ENCODE measurements at regions not wholly inside any gene's neighbourhood (a gene's known extent, or its start where the extent isn't known, plus 50 kb on each side); places are given as distances from the start of the nearest gene placed in this dataset.

GRCh38 chr2:16035747-16036745, 95.7 kb downstream of the MYCN start:
- no peak for TF ChIP-seq CTCF (conservative IDR thresholded peaks at IDR 0.05)
- no peak overlapping the region for H3K4me3 Mint-ChIP-seq
- no peak overlapping the region for H3K27ac Mint-ChIP-seq
- Histone ChIP-seq H3K14ac (ENCODE audit: insufficient read depth, low read length) (no peak overlapping the region), H2AK5ac (ENCODE audit: insufficient read length, low read length) (no peak overlapping the region), H3K79me2 (ENCODE audit: insufficient read depth, low read length) (no peaks in the 10 kb centered on the region), H2BK120ac (ENCODE audit: low read depth, low read length, poor library complexity, severe bottlenecking) (no peak overlapping the region), H2BK20ac (ENCODE audit: low read depth, low read length, poor library complexity, severe bottlenecking) (no peak overlapping the region), H3T11ph (ENCODE audit: low read length) (no peak overlapping the region), H2BK15ac (ENCODE audit: low read depth, low read length) (no peak overlapping the region), H3K27me3 (ENCODE audit: insufficient read depth, low read length) (no peaks in the 10 kb centered on the region), H3K9me3 (ENCODE audit: control insufficient read depth, low read depth, low read length) (no peaks in the 10 kb centered on the region), H2AFZ (ENCODE audit: low read length) (no peak overlapping the region), H3K4me2 (ENCODE audit: insufficient read depth, insufficient read length, low read length) (no peak overlapping the region), H3K4ac (ENCODE audit: low read depth, low read length) (no peak overlapping the region), H4K8ac (replicated peaks; ENCODE audit: insufficient read length, low read depth, low read length) (no peak overlapping the region), H4K5ac (ENCODE audit: insufficient read length, low read depth, low read length) (no peak overlapping the region), H3K79me1 (ENCODE audit: insufficient read depth, low read depth, low read length, poor library complexity, severe bottlenecking) (no peaks in the 10 kb centered on the region), H3K56ac (ENCODE audit: insufficient read length, low read depth, low read length) (no peak overlapping the region), H4K20me1 (ENCODE audit: control insufficient read depth, insufficient read depth, insufficient read length) (no peaks in the 10 kb centered on the region), H3K23me2 (ENCODE audit: insufficient read length, low read depth, low read length, poor library complexity, severe bottlenecking) (no peaks in the 10 kb centered on the region), H3K4me1 (ENCODE audit: insufficient read depth, low read length) (peaks cover 4% of the 10 kb centered on the region; the same call in 1 of the 2 replicates), H3K9ac (ENCODE audit: extremely low read depth, insufficient read length, low read length) (no peak overlapping the region), H3K18ac (ENCODE audit: insufficient read length, low read depth, low read length) (no peak overlapping the region), H4K91ac (ENCODE audit: insufficient read length, low read depth, low read length) (no peak overlapping the region), H3K23ac (ENCODE audit: insufficient read length, low read depth, low read length) (no peak overlapping the region), H2BK12ac (ENCODE audit: insufficient read length, low read depth, low read length) (no peak overlapping the region), H3K27ac (ENCODE audit: insufficient read length, low read depth, low read length) (no peak overlapping the region), H2BK5ac (ENCODE audit: insufficient read length, low read length) (no peak overlapping the region)
- H3K4me1 Mint-ChIP-seq = peaks cover 51 to 56% of the 10 kb centered on the region in 2 experiments
- H3K36me3 Mint-ChIP-seq (ENCODE audit: insufficient read depth in 1 of 3, low read depth in 3 of 3) = no peaks in the 10 kb centered on the region
- no peak for DNase-seq
- no peaks in the 10 kb centered on the region; the same call in none of the 2 replicates for H3K27me3 Mint-ChIP-seq (ENCODE audit: low read depth)
- H3K9me3 Mint-ChIP-seq = no peaks in the 10 kb centered on the region
- no CpG with 5 or more reads among the region's 11 CpGs for WGBS (ENCODE audit: extremely low coverage, insufficient read length, low lambda C conversion rate)

All from H9 (cell line).